GM12864 (cell line): ENCODE measurements at regions not wholly inside any gene's neighbourhood (a gene's known extent, or its start where the extent isn't known, plus 50 kb on each side); places are given as distances from the start of the nearest gene placed in this dataset.

Source experiments
- DNase-seq: peaks from one replicate; pipeline ENCODE4 v3.0.0-alpha.2; 2011; ENCODE audit warnings: low read depth
- H3K4me3 ChIP-seq: 2 replicates; pipeline ENCODE4 v1.5.1; 2011; ENCODE audit warnings: mild to moderate bottlenecking, low read depth, low read length, control low read depth
- TF ChIP-seq, protein P1 (sequence below): IDR thresholded peaks from 2 replicates; pipeline ENCODE4 v1.5.1; 2011; ENCODE audit warnings: low read depth, mild to moderate bottlenecking, moderate library complexity, low read length, control low read depth, inconsistent platforms; ENCODE audit errors: missing control alignments

DNA sequence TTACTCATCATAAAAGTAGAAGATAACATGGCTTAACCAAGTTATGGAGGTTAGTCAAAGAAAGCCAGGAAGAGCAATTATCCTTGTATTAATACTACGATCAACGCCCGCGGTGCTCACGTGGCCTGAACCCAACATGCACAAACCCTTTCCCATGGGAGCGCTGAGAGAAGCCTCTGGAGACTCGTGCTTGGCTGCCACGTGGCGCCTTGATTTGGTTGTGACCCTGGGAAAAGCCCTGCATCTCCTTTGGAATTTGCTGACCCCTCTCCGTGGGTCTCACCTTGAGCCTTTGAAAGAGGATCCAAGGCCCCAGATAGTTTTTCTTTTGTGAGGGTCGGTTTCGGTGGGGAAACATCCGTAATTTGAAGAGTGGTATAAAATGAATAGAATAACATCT is 255.6 kb downstream of the DCDC2C start:
- TF ChIP-seq, protein P1, sequence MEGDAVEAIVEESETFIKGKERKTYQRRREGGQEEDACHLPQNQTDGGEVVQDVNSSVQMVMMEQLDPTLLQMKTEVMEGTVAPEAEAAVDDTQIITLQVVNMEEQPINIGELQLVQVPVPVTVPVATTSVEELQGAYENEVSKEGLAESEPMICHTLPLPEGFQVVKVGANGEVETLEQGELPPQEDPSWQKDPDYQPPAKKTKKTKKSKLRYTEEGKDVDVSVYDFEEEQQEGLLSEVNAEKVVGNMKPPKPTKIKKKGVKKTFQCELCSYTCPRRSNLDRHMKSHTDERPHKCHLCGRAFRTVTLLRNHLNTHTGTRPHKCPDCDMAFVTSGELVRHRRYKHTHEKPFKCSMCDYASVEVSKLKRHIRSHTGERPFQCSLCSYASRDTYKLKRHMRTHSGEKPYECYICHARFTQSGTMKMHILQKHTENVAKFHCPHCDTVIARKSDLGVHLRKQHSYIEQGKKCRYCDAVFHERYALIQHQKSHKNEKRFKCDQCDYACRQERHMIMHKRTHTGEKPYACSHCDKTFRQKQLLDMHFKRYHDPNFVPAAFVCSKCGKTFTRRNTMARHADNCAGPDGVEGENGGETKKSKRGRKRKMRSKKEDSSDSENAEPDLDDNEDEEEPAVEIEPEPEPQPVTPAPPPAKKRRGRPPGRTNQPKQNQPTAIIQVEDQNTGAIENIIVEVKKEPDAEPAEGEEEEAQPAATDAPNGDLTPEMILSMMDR = no peak
- DNase-seq = no peak

GRCh38 chr2:3959372-3959771 is 256.0 kb downstream of the DCDC2C start:
- DNase-seq = no peak
- TF ChIP-seq, protein P1 = peak; percentile 70
- H3K4me3 ChIP-seq = no peak overlapping the region

More for the DNA sequence above, 255.6 kb downstream of the DCDC2C start:
- no peak overlapping the region for H3K4me3 ChIP-seq

DNA sequence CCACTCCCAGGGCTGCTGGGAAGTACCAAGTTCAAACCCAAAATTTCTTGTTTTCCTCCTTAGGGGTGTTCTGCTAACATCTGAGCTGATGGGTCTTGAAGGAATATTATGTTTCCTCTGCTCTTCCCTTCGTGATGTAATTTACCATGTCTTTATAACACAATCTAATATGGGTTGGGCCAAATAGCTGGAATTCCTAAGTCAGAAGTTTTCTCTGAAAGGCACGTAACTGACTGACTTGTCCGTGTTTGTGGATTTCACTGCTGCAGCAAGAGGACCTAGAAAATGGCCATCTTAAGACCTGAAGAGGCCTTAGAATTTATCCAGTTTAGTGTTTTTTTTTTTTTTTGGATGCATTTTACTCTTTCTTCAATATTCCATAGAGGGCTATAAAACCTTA is 256.7 kb downstream of the DCDC2C start:
- no peak overlapping the region for H3K4me3 ChIP-seq
- no peak for DNase-seq
- TF ChIP-seq, protein P1 = no peak

DNA sequence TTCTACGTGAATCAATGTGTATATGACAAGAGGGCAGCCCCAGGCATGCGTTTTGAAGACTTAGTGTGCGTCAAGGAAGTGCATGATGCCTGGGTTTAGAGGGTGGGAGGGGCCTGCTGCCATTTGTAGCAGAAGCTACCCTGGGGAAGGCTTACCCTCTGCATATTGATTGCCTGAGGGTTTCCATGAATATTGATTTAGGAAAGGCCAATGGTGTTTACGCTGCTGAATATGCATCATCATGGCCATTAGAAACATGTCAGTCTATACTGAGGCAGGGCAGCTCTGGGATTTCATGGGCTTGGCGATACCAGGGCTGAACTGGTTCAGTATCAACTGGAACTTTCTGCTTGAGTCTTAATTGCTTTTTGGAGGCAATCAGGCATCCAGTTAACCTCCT is 259.3 kb downstream of the DCDC2C start:
- DNase-seq = no peak
- TF ChIP-seq, protein P1 = no peak
- no peak overlapping the region for H3K4me3 ChIP-seq

- no peak for DNase-seq
- no peak overlapping the region for H3K4me3 ChIP-seq
- TF ChIP-seq, protein P1 = no peak
These were observed 261.8 kb downstream of the DCDC2C start for GRCh38 chr2:3965211-3965610.

DNA sequence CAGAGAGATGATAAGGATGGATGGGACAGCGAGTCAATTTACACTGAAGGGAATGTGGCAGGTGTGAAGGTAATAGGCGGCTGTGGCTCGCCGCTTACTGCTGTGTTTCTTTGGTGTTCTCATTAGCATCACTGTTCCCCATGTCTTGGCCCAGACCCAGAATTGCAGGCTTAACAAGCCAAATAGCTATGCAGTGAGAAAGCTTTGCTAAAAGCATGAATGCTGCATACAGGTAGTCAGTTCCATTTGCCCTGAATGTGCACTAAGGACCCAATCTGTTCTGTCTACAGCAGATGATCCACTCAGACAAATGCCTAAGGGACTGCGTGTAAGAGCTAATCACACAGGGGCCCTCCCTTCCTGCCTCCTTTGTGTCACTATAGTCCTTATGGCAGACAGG is 262.6 kb downstream of the DCDC2C start:
- TF ChIP-seq, protein P1 = no peak
- DNase-seq = no peak
- no peak overlapping the region for H3K4me3 ChIP-seq

DNA sequence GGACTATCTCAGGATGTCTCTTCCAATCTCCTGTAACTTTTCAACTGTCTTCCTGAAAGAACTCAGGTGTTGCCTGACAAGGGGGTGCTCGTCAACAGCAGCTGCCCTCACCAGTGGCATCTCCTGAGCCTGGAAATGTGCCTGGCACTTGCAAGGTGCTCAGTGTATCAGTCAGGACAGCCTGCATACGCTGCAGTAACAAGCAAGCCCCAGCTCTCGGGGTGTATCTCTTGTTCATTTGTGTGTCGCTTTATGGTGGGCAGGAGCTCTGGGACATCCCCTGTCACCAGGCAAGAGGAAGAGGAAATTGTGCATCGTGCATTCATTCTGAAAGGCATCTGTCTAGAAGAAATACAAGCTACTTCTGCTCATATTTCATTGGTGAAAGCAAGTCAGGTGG is 263.1 kb downstream of the DCDC2C start:
- TF ChIP-seq, protein P1 = no peak
- H3K4me3 ChIP-seq = no peak overlapping the region
- no peak for DNase-seq
